ENCODE measurements at regions not wholly inside any gene's neighbourhood (a gene's known extent, or its start where the extent isn't known, plus 50 kb on each side); places are given as distances from the start of the nearest gene placed in this dataset.

DNA sequence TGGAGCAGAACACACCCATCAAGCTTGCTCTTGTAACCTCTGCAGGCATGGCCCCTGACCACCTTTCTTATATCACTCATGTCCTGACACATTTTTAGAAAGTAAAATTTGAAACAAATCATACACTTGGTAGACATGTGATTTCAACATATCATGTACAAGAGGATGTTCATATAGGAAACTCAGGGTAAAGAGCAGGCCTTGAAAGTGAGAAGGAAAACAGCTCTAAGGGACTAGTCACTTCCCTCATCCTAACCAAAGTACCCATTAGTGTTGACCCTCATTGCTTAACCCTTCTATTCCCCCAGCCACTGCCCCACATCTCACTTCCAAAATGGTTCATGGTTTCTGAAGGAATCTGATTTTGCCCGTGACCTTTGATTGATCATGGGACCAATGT lies 492.4 kb upstream of the KLF4 start:
- H3K4me3 ChIP-seq (ENCODE audit: low read length in 2 of 2), result no peak overlapping the region
- no peaks in the 10 kb centered on the region for H3K36me3 ChIP-seq (ENCODE audit: control insufficient read depth in 2 of 2, insufficient read depth in 2 of 2, low read length in 1 of 2)
- H3K4me1 ChIP-seq (ENCODE audit: control insufficient read depth in 2 of 2, insufficient read depth in 2 of 2, low read length in 2 of 2), result no peaks in the 10 kb centered on the region
- H3K27me3 ChIP-seq (ENCODE audit: control insufficient read depth in 2 of 2, insufficient read depth in 1 of 2, low read length in 1 of 2), result no peaks in the 10 kb centered on the region
- DNase-seq (ENCODE audit: low read depth in 6 of 9, low spot score in 9 of 9), result no peak
- 97% methylated on average over 1 of the region's 1 CpG for WGBS
- no peak overlapping the region for H3K27ac ChIP-seq (ENCODE audit: low read depth in 1 of 2, low read length in 1 of 2)
- no peaks in the 10 kb centered on the region for H3K9me3 ChIP-seq (ENCODE audit: control insufficient read depth in 2 of 2, insufficient read depth in 1 of 2, low read length in 1 of 2)

DNA sequence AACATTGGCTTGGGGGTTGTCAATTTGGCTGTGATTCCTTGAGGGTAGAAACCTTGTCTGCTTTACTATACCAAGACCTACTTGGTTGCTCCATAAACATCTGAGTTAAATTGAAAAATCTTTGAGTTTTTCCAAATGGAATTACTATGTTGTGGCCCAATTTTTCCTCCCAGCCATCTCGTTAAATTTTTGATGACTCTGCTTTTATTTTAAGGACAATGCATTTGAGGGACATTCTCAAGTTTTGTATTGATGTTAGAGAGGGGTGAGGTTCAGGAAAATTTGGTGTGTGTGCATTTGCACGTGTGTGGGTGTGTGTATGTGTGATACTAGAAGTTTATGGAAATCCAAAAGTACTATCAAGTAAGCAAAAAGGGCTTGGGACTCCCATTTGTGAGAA lies 491.4 kb upstream of the KLF4 start:
- no peaks in the 10 kb centered on the region for H3K9me3 ChIP-seq (ENCODE audit: control insufficient read depth in 2 of 2, insufficient read depth in 1 of 2, low read length in 1 of 2)
- no peaks in the 10 kb centered on the region for H3K36me3 ChIP-seq (ENCODE audit: control insufficient read depth in 2 of 2, insufficient read depth in 2 of 2, low read length in 1 of 2)
- 96% methylated on average over 2 of the region's 2 CpGs for WGBS
- H3K27ac ChIP-seq (ENCODE audit: low read depth in 1 of 2, low read length in 1 of 2), result no peak overlapping the region
- DNase-seq (ENCODE audit: low read depth in 6 of 9, low spot score in 9 of 9), result no peak
- no peaks in the 10 kb centered on the region for H3K4me1 ChIP-seq (ENCODE audit: control insufficient read depth in 2 of 2, insufficient read depth in 2 of 2, low read length in 2 of 2)
- H3K27me3 ChIP-seq (ENCODE audit: control insufficient read depth in 2 of 2, insufficient read depth in 1 of 2, low read length in 1 of 2), result no peaks in the 10 kb centered on the region
- no peak overlapping the region for H3K4me3 ChIP-seq (ENCODE audit: low read length in 2 of 2)

DNA sequence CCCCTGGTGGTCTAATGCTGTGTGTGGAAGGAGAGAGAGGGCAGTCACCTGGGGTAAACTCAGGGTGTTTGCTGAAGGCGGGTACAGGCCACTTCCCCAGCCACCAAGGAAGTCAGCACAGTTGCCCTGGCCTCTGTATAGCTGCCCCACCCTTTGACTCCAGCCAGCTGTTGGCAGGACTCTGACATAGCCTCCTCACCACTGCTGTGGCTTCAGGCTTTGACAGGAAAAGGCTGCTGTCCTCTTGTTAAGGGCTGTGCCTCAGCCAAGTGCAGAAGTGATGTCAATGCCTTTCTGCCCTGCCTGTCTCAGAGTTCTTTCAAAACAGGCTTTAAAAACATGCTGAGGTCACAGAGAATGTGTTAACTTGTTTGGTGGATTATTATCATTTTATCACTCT lies 487.2 kb upstream of the KLF4 start:
- Histone ChIP-seq H3K4me1 (ENCODE audit: control insufficient read depth in 2 of 2, insufficient read depth in 2 of 2, low read length in 2 of 2) (no peaks in the 10 kb centered on the region), H3K9me3 (ENCODE audit: control insufficient read depth in 2 of 2, insufficient read depth in 1 of 2, low read length in 1 of 2) (no peaks in the 10 kb centered on the region), H3K36me3 (ENCODE audit: control insufficient read depth in 2 of 2, insufficient read depth in 2 of 2, low read length in 1 of 2) (no peaks in the 10 kb centered on the region), H3K27ac (ENCODE audit: low read depth in 1 of 2, low read length in 1 of 2) (no peak overlapping the region), H3K4me3 (ENCODE audit: low read length in 2 of 2) (no peak overlapping the region), H3K27me3 (ENCODE audit: control insufficient read depth in 2 of 2, insufficient read depth in 1 of 2, low read length in 1 of 2) (no peaks in the 10 kb centered on the region)
- 72% methylated on average over 1 of the region's 1 CpG for WGBS
- no peak for DNase-seq (ENCODE audit: low read depth in 6 of 9, low spot score in 9 of 9)

DNA sequence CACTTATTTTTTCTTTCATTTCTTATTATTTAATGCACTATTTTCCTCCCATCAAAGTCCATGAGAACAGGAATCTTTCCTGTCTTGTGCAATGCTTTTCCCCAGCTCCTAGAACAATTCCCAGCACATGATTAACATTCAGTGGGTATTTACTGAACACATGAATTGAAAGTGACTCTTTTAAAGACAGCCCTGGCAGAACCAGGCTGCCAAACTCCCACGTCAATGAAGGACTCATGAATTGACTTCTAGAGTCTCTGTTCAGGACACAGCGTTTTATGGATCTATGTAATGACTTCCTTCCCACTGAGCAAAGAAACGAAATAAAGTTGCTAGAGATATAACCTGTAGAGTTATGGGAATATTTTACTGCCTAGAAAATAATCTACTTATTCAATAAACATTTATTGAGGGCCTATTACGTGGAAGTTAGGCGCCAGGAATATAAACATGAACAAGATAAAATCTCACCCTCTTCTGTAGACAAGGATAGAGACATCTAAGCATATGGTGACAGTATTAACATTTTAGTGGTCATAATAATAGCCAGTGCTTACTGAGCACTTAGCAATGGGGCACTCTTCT lies 485.9 kb upstream of the KLF4 start:
- Histone ChIP-seq H3K36me3 (ENCODE audit: control insufficient read depth in 2 of 2, insufficient read depth in 2 of 2, low read length in 1 of 2) (no peaks in the 10 kb centered on the region), H3K27ac (ENCODE audit: low read depth in 1 of 2, low read length in 1 of 2) (no peak overlapping the region)
- WGBS, result 86% methylated on average over 5 of the region's 5 CpGs

DNA sequence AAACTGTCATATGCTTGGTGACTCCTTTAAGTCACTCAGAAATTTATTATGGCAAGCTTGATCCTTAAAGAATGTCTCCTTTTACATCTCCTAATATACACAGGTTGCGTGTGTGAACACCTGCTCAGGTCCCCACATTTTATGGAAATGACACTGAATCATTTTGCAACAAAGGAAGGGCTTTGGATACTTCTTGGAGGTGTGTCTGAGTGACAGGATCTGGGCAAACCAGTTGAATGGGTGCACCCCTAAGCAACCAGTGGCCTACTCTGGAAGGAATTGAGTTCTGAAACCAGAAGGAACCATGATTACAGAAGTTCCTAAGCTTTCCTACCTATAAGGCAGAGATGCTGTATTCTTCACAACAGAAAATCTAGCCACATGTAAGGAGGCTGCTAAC lies 483.9 kb upstream of the KLF4 start:
- Histone ChIP-seq H3K4me1 (ENCODE audit: control insufficient read depth in 2 of 2, insufficient read depth in 2 of 2, low read length in 2 of 2) (no peaks in the 10 kb centered on the region), H3K27ac (ENCODE audit: low read depth in 1 of 2, low read length in 1 of 2) (no peak overlapping the region), H3K4me3 (ENCODE audit: low read length in 2 of 2) (no peak overlapping the region), H3K36me3 (ENCODE audit: control insufficient read depth in 2 of 2, insufficient read depth in 2 of 2, low read length in 1 of 2) (no peaks in the 10 kb centered on the region), H3K27me3 (ENCODE audit: control insufficient read depth in 2 of 2, insufficient read depth in 1 of 2, low read length in 1 of 2) (no peaks in the 10 kb centered on the region), H3K9me3 (ENCODE audit: control insufficient read depth in 2 of 2, insufficient read depth in 1 of 2, low read length in 1 of 2) (no peaks in the 10 kb centered on the region)
- 93% methylated on average over 1 of the region's 1 CpG for WGBS
- no peak for DNase-seq (ENCODE audit: low read depth in 6 of 9, low spot score in 9 of 9)

More for the DNA sequence above, 485.9 kb upstream of the KLF4 start:
- DNase-seq (ENCODE audit: low read depth in 6 of 9, low spot score in 9 of 9), result no peak
- H3K27me3 ChIP-seq (ENCODE audit: control insufficient read depth in 2 of 2, insufficient read depth in 1 of 2, low read length in 1 of 2), result no peaks in the 10 kb centered on the region
- no peak overlapping the region for H3K4me3 ChIP-seq (ENCODE audit: low read length in 2 of 2)
- H3K4me1 ChIP-seq (ENCODE audit: control insufficient read depth in 2 of 2, insufficient read depth in 2 of 2, low read length in 2 of 2), result no peaks in the 10 kb centered on the region
- no peaks in the 10 kb centered on the region for H3K9me3 ChIP-seq (ENCODE audit: control insufficient read depth in 2 of 2, insufficient read depth in 1 of 2, low read length in 1 of 2)

DNA sequence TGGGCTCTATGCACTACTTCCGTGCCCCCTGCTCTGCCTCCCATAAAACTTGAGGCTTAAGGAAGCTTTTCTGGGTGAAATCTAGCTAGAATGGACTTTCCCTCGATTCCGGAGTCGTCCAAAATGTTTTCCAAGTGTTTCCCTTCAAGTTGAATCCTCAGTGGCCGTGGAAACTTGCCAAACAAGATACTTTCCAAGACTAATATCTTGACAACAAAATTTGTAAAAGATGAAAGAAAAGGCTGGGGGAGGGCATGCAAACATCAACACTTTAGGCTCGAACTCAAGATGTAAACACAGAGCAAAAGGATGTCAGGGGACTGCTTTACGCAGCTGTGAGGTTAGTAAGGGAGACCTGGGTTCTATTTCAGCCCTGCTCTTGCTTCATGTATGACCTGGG lies 482.8 kb upstream of the KLF4 start:
- Histone ChIP-seq H3K9me3 (ENCODE audit: control insufficient read depth in 2 of 2, insufficient read depth in 1 of 2, low read length in 1 of 2) (no peaks in the 10 kb centered on the region), H3K4me1 (ENCODE audit: control insufficient read depth in 2 of 2, insufficient read depth in 2 of 2, low read length in 2 of 2) (no peaks in the 10 kb centered on the region), H3K27me3 (ENCODE audit: control insufficient read depth in 2 of 2, insufficient read depth in 1 of 2, low read length in 1 of 2) (no peaks in the 10 kb centered on the region), H3K4me3 (ENCODE audit: low read length in 2 of 2) (no peak overlapping the region), H3K27ac (ENCODE audit: low read depth in 1 of 2, low read length in 1 of 2) (no peak overlapping the region), H3K36me3 (ENCODE audit: control insufficient read depth in 2 of 2, insufficient read depth in 2 of 2, low read length in 1 of 2) (no peaks in the 10 kb centered on the region)
- no peak for DNase-seq (ENCODE audit: low read depth in 6 of 9, low spot score in 9 of 9)
- WGBS, result 76% methylated on average over 7 of the region's 7 CpGs

DNA sequence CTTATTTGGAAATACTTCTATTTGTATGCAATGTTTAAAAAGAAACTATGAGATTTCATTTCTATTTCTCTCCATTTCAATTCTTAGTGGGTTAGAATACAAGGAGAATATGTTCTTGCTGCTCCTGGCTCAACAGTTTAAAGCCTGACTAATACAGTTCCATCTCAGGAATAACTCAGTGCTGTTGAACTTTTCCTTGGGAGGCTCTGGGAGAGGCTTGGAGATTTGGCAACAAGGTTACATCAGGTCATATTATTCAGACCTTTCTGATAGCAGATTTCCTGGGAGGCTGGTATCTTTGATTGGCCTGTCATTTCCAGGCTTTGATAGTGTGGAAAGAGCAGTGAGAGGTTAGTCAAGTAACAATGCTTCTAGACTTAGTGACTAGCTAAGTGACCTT lies 481.7 kb upstream of the KLF4 start:
- H3K27ac ChIP-seq (ENCODE audit: low read depth in 1 of 2, low read length in 1 of 2), result no peak overlapping the region
- no peaks in the 10 kb centered on the region for H3K27me3 ChIP-seq (ENCODE audit: control insufficient read depth in 2 of 2, insufficient read depth in 1 of 2, low read length in 1 of 2)
- H3K4me1 ChIP-seq (ENCODE audit: control insufficient read depth in 2 of 2, insufficient read depth in 2 of 2, low read length in 2 of 2), result no peaks in the 10 kb centered on the region
- H3K4me3 ChIP-seq (ENCODE audit: low read length in 2 of 2), result no peak overlapping the region
- DNase-seq (ENCODE audit: low read depth in 6 of 9, low spot score in 9 of 9), result no peak
- no peaks in the 10 kb centered on the region for H3K36me3 ChIP-seq (ENCODE audit: control insufficient read depth in 2 of 2, insufficient read depth in 2 of 2, low read length in 1 of 2)
- H3K9me3 ChIP-seq (ENCODE audit: control insufficient read depth in 2 of 2, insufficient read depth in 1 of 2, low read length in 1 of 2), result no peaks in the 10 kb centered on the region

DNA sequence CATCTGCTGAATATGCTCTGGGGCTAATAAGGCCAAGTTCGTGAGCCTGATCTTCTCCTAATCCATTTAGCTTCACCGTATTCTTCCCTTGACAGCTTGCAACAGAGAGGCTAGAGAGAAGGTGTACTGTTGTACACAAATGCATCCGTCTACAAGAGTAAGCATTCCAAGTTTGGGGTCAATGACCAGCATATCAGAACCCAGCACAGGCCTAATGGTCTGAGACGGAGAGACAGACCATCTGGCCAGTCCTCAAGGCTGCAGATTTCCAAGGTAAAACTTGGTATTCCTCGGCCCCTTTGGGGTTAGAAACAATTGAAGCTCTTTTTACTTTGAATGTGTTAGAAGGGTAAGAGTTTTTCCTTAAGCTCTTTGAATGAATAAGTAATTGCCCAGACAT lies 481.2 kb upstream of the KLF4 start:
- no peak for DNase-seq (ENCODE audit: low read depth in 6 of 9, low spot score in 9 of 9)
- Histone ChIP-seq H3K4me1 (ENCODE audit: control insufficient read depth in 2 of 2, insufficient read depth in 2 of 2, low read length in 2 of 2) (no peaks in the 10 kb centered on the region), H3K9me3 (ENCODE audit: control insufficient read depth in 2 of 2, insufficient read depth in 1 of 2, low read length in 1 of 2) (no peaks in the 10 kb centered on the region), H3K27me3 (ENCODE audit: control insufficient read depth in 2 of 2, insufficient read depth in 1 of 2, low read length in 1 of 2) (no peaks in the 10 kb centered on the region), H3K4me3 (ENCODE audit: low read length in 2 of 2) (no peak overlapping the region), H3K36me3 (ENCODE audit: control insufficient read depth in 2 of 2, insufficient read depth in 2 of 2, low read length in 1 of 2) (no peaks in the 10 kb centered on the region), H3K27ac (ENCODE audit: low read depth in 1 of 2, low read length in 1 of 2) (no peak overlapping the region)
- 92% methylated on average over 5 of the region's 5 CpGs for WGBS

DNA sequence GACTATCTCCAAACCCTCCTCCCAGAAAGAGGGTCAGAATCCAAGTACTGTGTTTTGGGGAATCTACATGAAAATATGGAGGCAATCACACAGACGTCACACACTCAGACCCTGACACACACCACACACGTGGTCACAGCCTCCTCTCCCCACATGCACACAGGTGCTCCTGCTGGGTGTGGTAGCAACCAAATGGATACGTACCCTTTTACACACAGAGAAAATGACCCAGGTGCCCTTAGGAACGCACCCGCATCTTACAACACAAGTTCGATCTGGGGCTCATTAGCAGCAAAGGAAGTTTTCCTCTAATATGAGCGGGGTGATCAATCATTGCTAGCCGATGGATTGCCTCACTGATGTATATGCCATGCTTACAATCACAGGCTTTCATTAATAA lies 480.2 kb upstream of the KLF4 start:
- no peaks in the 10 kb centered on the region for H3K9me3 ChIP-seq (ENCODE audit: control insufficient read depth in 2 of 2, insufficient read depth in 1 of 2, low read length in 1 of 2)
- no peaks in the 10 kb centered on the region for H3K4me1 ChIP-seq (ENCODE audit: control insufficient read depth in 2 of 2, insufficient read depth in 2 of 2, low read length in 2 of 2)
- no peaks in the 10 kb centered on the region for H3K27me3 ChIP-seq (ENCODE audit: control insufficient read depth in 2 of 2, insufficient read depth in 1 of 2, low read length in 1 of 2)
- no peaks in the 10 kb centered on the region for H3K36me3 ChIP-seq (ENCODE audit: control insufficient read depth in 2 of 2, insufficient read depth in 2 of 2, low read length in 1 of 2)
- no peak for DNase-seq (ENCODE audit: low read depth in 6 of 9, low spot score in 9 of 9)
- no peak overlapping the region for H3K27ac ChIP-seq (ENCODE audit: low read depth in 1 of 2, low read length in 1 of 2)
- 85% methylated on average over 8 of the region's 8 CpGs for WGBS
- no peak overlapping the region for H3K4me3 ChIP-seq (ENCODE audit: low read length in 2 of 2)

DNA sequence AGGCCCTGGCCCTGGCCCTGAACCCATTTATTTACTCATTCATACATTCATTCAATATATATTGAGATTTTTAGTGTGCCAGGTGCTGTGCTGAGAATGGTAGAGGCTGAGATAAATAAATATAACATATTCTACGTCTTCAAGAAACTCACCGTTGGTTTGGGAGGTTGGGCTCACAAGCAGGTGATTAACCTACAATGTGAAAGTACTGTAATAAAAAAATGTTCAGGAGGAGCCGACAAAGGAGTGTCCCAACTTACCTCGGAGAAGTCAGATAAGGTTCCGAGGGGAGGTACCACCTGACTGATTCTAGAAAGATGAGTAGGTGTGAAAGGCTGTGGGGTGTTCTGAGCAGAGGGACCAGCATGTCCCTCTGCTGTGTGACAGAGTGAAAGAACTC lies 479.6 kb upstream of the KLF4 start:
- no peaks in the 10 kb centered on the region for H3K9me3 ChIP-seq (ENCODE audit: control insufficient read depth in 2 of 2, insufficient read depth in 1 of 2, low read length in 1 of 2)
- H3K4me3 ChIP-seq (ENCODE audit: low read length in 2 of 2), result no peak overlapping the region
- no peaks in the 10 kb centered on the region for H3K36me3 ChIP-seq (ENCODE audit: control insufficient read depth in 2 of 2, insufficient read depth in 2 of 2, low read length in 1 of 2)
- DNase-seq (ENCODE audit: low read depth in 6 of 9, low spot score in 9 of 9), result no peak
- H3K27ac ChIP-seq (ENCODE audit: low read depth in 1 of 2, low read length in 1 of 2), result no peak overlapping the region
- H3K4me1 ChIP-seq (ENCODE audit: control insufficient read depth in 2 of 2, insufficient read depth in 2 of 2, low read length in 2 of 2), result no peaks in the 10 kb centered on the region
- no peaks in the 10 kb centered on the region for H3K27me3 ChIP-seq (ENCODE audit: control insufficient read depth in 2 of 2, insufficient read depth in 1 of 2, low read length in 1 of 2)
- 86% methylated on average over 5 of the region's 5 CpGs for WGBS
